WTC11 (cell line): ENCODE measurements at regions not wholly inside any gene's neighbourhood (a gene's known extent, or its start where the extent isn't known, plus 50 kb on each side); places are given as distances from the start of the nearest gene placed in this dataset.

Source experiments
- ATAC-seq: fragments of 200-7000 bp; cut with Tn5 transposase; 2 replicates; pipeline ENCODE4 v1.10.0; 2021; ENCODE audit warnings: mild to moderate bottlenecking, moderate library complexity
- CTCF ChIA-PET: fragments of 300-600 bp; sonication (Branson Sonifier 250); formaldehyde crosslinking; loops from one replicate; lab custom pipeline; 2021; ENCODE audit warnings: antibody characterized with exemption; lab: Charles Lee
- POLR2A ChIA-PET: fragments of 350-600 bp; sonication (Branson Sonifier 250); formaldehyde crosslinking; loops from one replicate; lab custom pipeline; 2021; ENCODE audit warnings: antibody characterized with exemption; lab: Charles Lee
- DNase-seq: peaks from one replicate; pipeline ENCODE4 v3.0.0; 2021; ENCODE audit warnings: low spot score
- H3K27ac Mint-ChIP-seq: 2 replicates; pipeline ENCODE4 v1.8.0; 2021; ENCODE audit warnings: mixed read lengths
- H3K27me3 Mint-ChIP-seq: 2 replicates; pipeline ENCODE4 v1.8.0; 2021; ENCODE audit warnings: low read depth, mild to moderate bottlenecking, moderate library complexity, mixed read lengths
- H3K36me3 Mint-ChIP-seq: 2 replicates; pipeline ENCODE4 v1.8.0; 2021; ENCODE audit warnings: mixed read lengths
- H3K4me1 Mint-ChIP-seq: 2 replicates; pipeline ENCODE4 v1.8.0; 2022; ENCODE audit warnings: mixed read lengths
- H3K4me3 Mint-ChIP-seq: 2 replicates; pipeline ENCODE4 v1.8.0; 2021; ENCODE audit warnings: mild to moderate bottlenecking, moderate library complexity, mixed read lengths
- H3K9me3 Mint-ChIP-seq: 2 replicates; pipeline ENCODE4 v1.8.0; 2021; ENCODE audit warnings: mixed read lengths
- ATF1 ChIP-seq: sonication (generic); formaldehyde crosslinking; IDR thresholded peaks from 2 replicates; pipeline ENCODE4 v1.8.1; 2023; ENCODE audit warnings: mild to moderate bottlenecking, moderate library complexity, missing genetic modification reagents
- ATF2 ChIP-seq: sonication (generic); formaldehyde crosslinking; IDR thresholded peaks from 2 replicates; pipeline ENCODE4 v1.8.1; 2022; ENCODE audit warnings: low read depth, missing genetic modification reagents, borderline replicate concordance
- ATF6 ChIP-seq: sonication (generic); formaldehyde crosslinking; IDR thresholded peaks from 2 replicates; pipeline ENCODE4 v1.8.1; 2023; ENCODE audit warnings: mild to moderate bottlenecking, missing genetic modification reagents
- ELF4 ChIP-seq: sonication (generic); formaldehyde crosslinking; IDR thresholded peaks from 2 replicates; pipeline ENCODE4 v1.8.1; 2022; ENCODE audit warnings: low read depth, mild to moderate bottlenecking, moderate library complexity, missing genetic modification reagents
- EMX1 ChIP-seq: fragments of 250-450 bp; sonication (Bioruptor Pico); IDR thresholded peaks from 2 replicates; pipeline ENCODE4 v1.8.0; 2021; ENCODE audit warnings: mild to moderate bottlenecking
- KAT7 ChIP-seq: sonication (generic); formaldehyde crosslinking; IDR thresholded peaks from 2 replicates; pipeline ENCODE4 v1.8.1; 2023; ENCODE audit warnings: missing genetic modification reagents, mild to moderate bottlenecking, borderline replicate concordance
- NR2C2 ChIP-seq: sonication (generic); formaldehyde crosslinking; IDR thresholded peaks from 2 replicates; pipeline ENCODE4 v1.8.0; 2022; ENCODE audit warnings: mild to moderate bottlenecking, missing genetic modification reagents
- NR3C1 ChIP-seq: sonication (generic); formaldehyde crosslinking; conservative IDR thresholded peaks from 2 replicates; pipeline ENCODE4 v1.8.1; 2023; ENCODE audit warnings: low read depth, mild to moderate bottlenecking, missing genetic modification reagents
- PRRX2 ChIP-seq: fragments of 250-450 bp; sonication (Bioruptor Pico); IDR thresholded peaks from 2 replicates; pipeline ENCODE4 v1.8.0; 2021; ENCODE audit warnings: mild to moderate bottlenecking
- RELA ChIP-seq: sonication (generic); formaldehyde crosslinking; IDR thresholded peaks from 2 replicates; pipeline ENCODE4 v1.8.1; 2022; ENCODE audit warnings: missing genetic modification reagents, mild to moderate bottlenecking, borderline replicate concordance
- TCF7 ChIP-seq: sonication (generic); formaldehyde crosslinking; IDR thresholded peaks from 2 replicates; pipeline ENCODE4 v1.8.0; 2022; ENCODE audit warnings: mild to moderate bottlenecking, low read depth, missing genetic modification reagents, moderate library complexity
- TEAD1 ChIP-seq: sonication (generic); formaldehyde crosslinking; IDR thresholded peaks from 2 replicates; pipeline ENCODE4 v1.8.0; 2022; ENCODE audit warnings: mild to moderate bottlenecking, missing genetic modification reagents
- USF1 ChIP-seq: sonication (generic); formaldehyde crosslinking; IDR thresholded peaks from 2 replicates; pipeline ENCODE4 v1.8.0; 2022; ENCODE audit warnings: mild to moderate bottlenecking, missing genetic modification reagents
- ZBTB43 ChIP-seq: sonication (generic); formaldehyde crosslinking; IDR thresholded peaks from 2 replicates; pipeline ENCODE4 v1.8.1; 2023; ENCODE audit warnings: mild to moderate bottlenecking, missing genetic modification reagents
- ZMAT4 ChIP-seq: fragments of 250-450 bp; sonication (Bioruptor Pico); IDR thresholded peaks from 2 replicates; pipeline ENCODE4 v1.9.0; 2021; ENCODE audit warnings: mild to moderate bottlenecking
- ZNF138 ChIP-seq: sonication (generic); formaldehyde crosslinking; conservative IDR thresholded peaks from 2 replicates; pipeline ENCODE4 v1.8.1; 2022; ENCODE audit warnings: mild to moderate bottlenecking, moderate library complexity, missing genetic modification reagents
- ZNF317 ChIP-seq: sonication (generic); formaldehyde crosslinking; IDR thresholded peaks from 2 replicates; pipeline ENCODE4 v1.8.1; 2023; ENCODE audit warnings: low read depth, mild to moderate bottlenecking, moderate library complexity, missing genetic modification reagents, borderline replicate concordance
- ZNF416 ChIP-seq: fragments of 250-450 bp; sonication (Bioruptor Pico); IDR thresholded peaks from 2 replicates; pipeline ENCODE4 v1.9.0; 2021; ENCODE audit warnings: mild to moderate bottlenecking, inconsistent platforms
- ZNF512 ChIP-seq: sonication (generic); formaldehyde crosslinking; IDR thresholded peaks from 2 replicates; pipeline ENCODE4 v1.8.1; 2022; ENCODE audit warnings: missing genetic modification reagents, borderline replicate concordance
- ZSCAN18 ChIP-seq: fragments of 250-450 bp; sonication (Bioruptor Pico); IDR thresholded peaks from 2 replicates; pipeline ENCODE4 v2.1.2; 2022; ENCODE audit warnings: mild to moderate bottlenecking, moderate library complexity

- Mint-ChIP-seq H3K4me3 (no peak overlapping the region), H3K4me1 (peaks cover 20% of the 10 kb centered on the region), H3K36me3 (peaks cover 4% of the 10 kb centered on the region; the same call in 1 of the 2 replicates), H3K27me3 (peaks cover 22% of the 10 kb centered on the region), H3K9me3 (peaks cover 21% of the 10 kb centered on the region), H3K27ac (no peak overlapping the region)
- CTCF ChIA-PET, result no interaction called here
- ATAC-seq, result no peak
- POLR2A ChIA-PET, result no interaction called here
- TF ChIP-seq EMX1 (no peak), ATF1 (CRISPR knock-in tag) (no peak), ZNF138 (no peak), NR3C1 (CRISPR knock-in tag) (no peak), ATF6 (CRISPR knock-in tag) (no peak), ZNF416 (CRISPR knock-in tag) (no peak), TEAD1 (CRISPR knock-in tag) (no peak), ZBTB43 (CRISPR knock-in tag) (no peak), USF1 (CRISPR knock-in tag) (no peak), ZSCAN18 (CRISPR knock-in tag) (no peak), NR2C2 (no peak), ZNF317 (CRISPR knock-in tag) (no peak), PRRX2 (CRISPR knock-in tag) (no peak), KAT7 (CRISPR knock-in tag) (no peak), ATF2 (no peak), ZNF512 (CRISPR knock-in tag) (no peak)
- no peak for DNase-seq
Measured at GRCh38 chr14:56000846-56001245, 117.4 kb upstream of the PELI2 start.

- no peak for ATAC-seq
- no peak for DNase-seq
- H3K9me3 Mint-ChIP-seq, result peaks cover 21% of the 10 kb centered on the region
- CTCF ChIA-PET, result no interaction called here
- H3K27ac Mint-ChIP-seq, result no peak overlapping the region
- peaks cover 25% of the 10 kb centered on the region for H3K4me1 Mint-ChIP-seq
- H3K27me3 Mint-ChIP-seq, result peaks cover 15% of the 10 kb centered on the region
- peaks cover 4% of the 10 kb centered on the region; the same call in 1 of the 2 replicates for H3K36me3 Mint-ChIP-seq
- no peak overlapping the region for H3K4me3 Mint-ChIP-seq
- POLR2A ChIA-PET, result no interaction called here
- TF ChIP-seq ZMAT4 (no peak), TCF7 (CRISPR knock-in tag) (no peak), ELF4 (CRISPR knock-in tag) (no peak), RELA (CRISPR knock-in tag) (no peak)
- TF ChIP-seq, all 79 proteins: peak for 0
Measured at GRCh38 chr14:56002342-56002741, 115.9 kb upstream of the PELI2 start.
